ENCODE measurements at regions not wholly inside any gene's neighbourhood (a gene's known extent, or its start where the extent isn't known, plus 50 kb on each side); places are given as distances from the start of the nearest gene placed in this dataset.

DNA sequence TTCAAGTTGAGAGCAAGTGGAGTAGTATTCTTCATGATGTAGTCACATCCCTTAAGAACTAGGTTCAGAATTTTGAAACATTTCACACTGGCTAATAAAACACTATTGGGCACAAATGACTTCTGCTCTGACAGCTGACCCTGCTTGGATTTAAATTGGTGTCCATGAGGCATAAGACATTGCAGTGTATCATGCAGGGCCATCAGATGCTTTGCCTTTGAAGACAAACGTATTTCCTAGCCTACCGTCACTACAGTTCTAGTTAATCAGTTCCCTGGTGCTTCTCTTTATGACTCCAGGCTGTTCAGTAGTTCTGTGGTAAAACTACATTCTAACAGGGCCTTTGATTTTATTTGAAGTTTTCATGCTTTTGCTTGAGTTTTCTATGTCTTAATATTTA, 168.5 kb upstream of the ZNF804B start:
- Mint-ChIP-seq H3K4me3 (no peak overlapping the region), H3K36me3 (ENCODE audit: insufficient read depth in 1 of 3, low read depth in 3 of 3) (peaks cover 0 to 21% (median 1%) of the 10 kb centered on the region in 3 experiments; a peak in 3 of 7 replicates), H3K27ac (no peak overlapping the region), H3K9me3 (peaks cover 0 to 7% of the 10 kb centered on the region in 2 experiments; a peak in 3 of 5 replicates), H3K4me1 (peaks cover 7 to 8% of the 10 kb centered on the region in 2 experiments), H3K27me3 (ENCODE audit: low read depth) (no peaks in the 10 kb centered on the region)
- no peaks in the 10 kb centered on the region for H4K20me1 ChIP-seq (ENCODE audit: control insufficient read depth, insufficient read depth, insufficient read length)
- no peak overlapping the region for H3K27ac ChIP-seq (ENCODE audit: insufficient read length, low read depth, low read length)
- TF ChIP-seq, protein P1, sequence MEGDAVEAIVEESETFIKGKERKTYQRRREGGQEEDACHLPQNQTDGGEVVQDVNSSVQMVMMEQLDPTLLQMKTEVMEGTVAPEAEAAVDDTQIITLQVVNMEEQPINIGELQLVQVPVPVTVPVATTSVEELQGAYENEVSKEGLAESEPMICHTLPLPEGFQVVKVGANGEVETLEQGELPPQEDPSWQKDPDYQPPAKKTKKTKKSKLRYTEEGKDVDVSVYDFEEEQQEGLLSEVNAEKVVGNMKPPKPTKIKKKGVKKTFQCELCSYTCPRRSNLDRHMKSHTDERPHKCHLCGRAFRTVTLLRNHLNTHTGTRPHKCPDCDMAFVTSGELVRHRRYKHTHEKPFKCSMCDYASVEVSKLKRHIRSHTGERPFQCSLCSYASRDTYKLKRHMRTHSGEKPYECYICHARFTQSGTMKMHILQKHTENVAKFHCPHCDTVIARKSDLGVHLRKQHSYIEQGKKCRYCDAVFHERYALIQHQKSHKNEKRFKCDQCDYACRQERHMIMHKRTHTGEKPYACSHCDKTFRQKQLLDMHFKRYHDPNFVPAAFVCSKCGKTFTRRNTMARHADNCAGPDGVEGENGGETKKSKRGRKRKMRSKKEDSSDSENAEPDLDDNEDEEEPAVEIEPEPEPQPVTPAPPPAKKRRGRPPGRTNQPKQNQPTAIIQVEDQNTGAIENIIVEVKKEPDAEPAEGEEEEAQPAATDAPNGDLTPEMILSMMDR (conservative IDR thresholded peaks at IDR 0.05): no peak
- no peak overlapping the region for H3K18ac ChIP-seq (ENCODE audit: insufficient read length, low read depth, low read length)
- no peaks in the 10 kb centered on the region for H3K9me3 ChIP-seq (ENCODE audit: control insufficient read depth, low read depth, low read length)
- no peak overlapping the region for H4K5ac ChIP-seq (ENCODE audit: insufficient read length, low read depth, low read length)
- no peak overlapping the region for H3K56ac ChIP-seq (ENCODE audit: insufficient read length, low read depth, low read length)
- no peak overlapping the region for H3T11ph ChIP-seq (ENCODE audit: low read length)
- H2AK5ac ChIP-seq (ENCODE audit: insufficient read length, low read length): no peak overlapping the region
- no peak overlapping the region for H3K4me2 ChIP-seq (ENCODE audit: insufficient read depth, insufficient read length, low read length)
- H3K27me3 ChIP-seq (ENCODE audit: insufficient read depth, low read length): no peaks in the 10 kb centered on the region
- WGBS (ENCODE audit: extremely low coverage, insufficient read length, low lambda C conversion rate): no CpG with 5 or more reads among the region's 2 CpGs
- no peak overlapping the region for H2BK20ac ChIP-seq (ENCODE audit: low read depth, low read length, poor library complexity, severe bottlenecking)
- H3K9ac ChIP-seq (ENCODE audit: extremely low read depth, insufficient read length, low read length): no peak overlapping the region
- H4K91ac ChIP-seq (ENCODE audit: insufficient read length, low read depth, low read length): no peak overlapping the region
- no peak overlapping the region for H2BK5ac ChIP-seq (ENCODE audit: insufficient read length, low read length)
- no peak overlapping the region for H2AFZ ChIP-seq (ENCODE audit: low read length)
- no peak overlapping the region for H2BK12ac ChIP-seq (ENCODE audit: insufficient read length, low read depth, low read length)
- H2BK120ac ChIP-seq (ENCODE audit: low read depth, low read length, poor library complexity, severe bottlenecking): no peak overlapping the region
- H4K8ac ChIP-seq (replicated peaks; ENCODE audit: insufficient read length, low read depth, low read length): no peak overlapping the region
- H2BK15ac ChIP-seq (ENCODE audit: low read depth, low read length): no peak overlapping the region
- H3K79me2 ChIP-seq (ENCODE audit: insufficient read depth, low read length): no peaks in the 10 kb centered on the region
- H3K14ac ChIP-seq (ENCODE audit: insufficient read depth, low read length): no peak overlapping the region
- no peaks in the 10 kb centered on the region for H3K23me2 ChIP-seq (ENCODE audit: insufficient read length, low read depth, low read length, poor library complexity, severe bottlenecking)
- no peak overlapping the region for H3K4ac ChIP-seq (ENCODE audit: low read depth, low read length)
- H3K79me1 ChIP-seq (ENCODE audit: insufficient read depth, low read depth, low read length, poor library complexity, severe bottlenecking): no peaks in the 10 kb centered on the region
- no peak overlapping the region for H3K23ac ChIP-seq (ENCODE audit: insufficient read length, low read depth, low read length)
- no peak for DNase-seq
- H3K4me1 ChIP-seq (ENCODE audit: insufficient read depth, low read length): no peaks in the 10 kb centered on the region
